Gastrocnemius medialis (tissue), 4 donors: ENCODE measurements at regions not wholly inside any gene's neighbourhood (a gene's known extent, or its start where the extent isn't known, plus 50 kb on each side); places are given as distances from the start of the nearest gene placed in this dataset.
A peak's percentile ranks its signal among the peaks of the same experiment; 100 is the strongest.

Experiments used
- ATAC-seq, 2 donors: fragments of 150-250 bp; one replicate each; pipeline ENCODE4 v1.9.1; 2016
- DNase-seq, 2 donors: peaks; one replicate each; pipeline ENCODE4 v3.0.0-alpha.2; 2019
- H3K27ac ChIP-seq, 4 donors: fragments of 200-600 bp; sonication (generic); 1 replicate in 1 of 4; 2 replicates in 3 of 4; pipeline ENCODE4 v1.5.1; 2016 to 2018; ENCODE audit warnings: mild to moderate bottlenecking in 2 of 4, moderate library complexity in 1 of 4
- H3K27me3 ChIP-seq, 3 donors: fragments of 200-600 bp; sonication (generic) in 2 of 3; 1 replicate in 1 of 3; 2 replicates in 2 of 3; pipeline versions ENCODE4 v1.5.1 to v1.6.0; 2016 to 2019; ENCODE audit warnings: mild to moderate bottlenecking in 1 of 3, moderate library complexity in 1 of 3
- H3K36me3 ChIP-seq, 2 donors: fragments of 200-600 bp; sonication (generic) in 1 of 2; one replicate each; pipeline ENCODE4 v1.5.1; 2017 to 2018
- H3K4me1 ChIP-seq, 2 donors: fragments of 200-600 bp; sonication (generic) in 1 of 2; one replicate each; pipeline ENCODE4 v1.5.1; 2016 to 2017; ENCODE audit warnings: mild to moderate bottlenecking in 2 of 2
- H3K4me3 ChIP-seq, 4 donors: fragments of 200-600 bp; sonication (generic) in 3 of 4; 1 replicate in 1 of 4; 2 replicates in 3 of 4; pipeline ENCODE4 v1.5.1; 2016 to 2019; ENCODE audit warnings: mild to moderate bottlenecking in 2 of 4
- H3K9me3 ChIP-seq, 3 donors: fragments of 200-600 bp; sonication (generic) in 2 of 3; 1 replicate in 1 of 3; 2 replicates in 2 of 3; pipeline ENCODE4 v1.5.1; 2016 to 2019
- POLR2A ChIP-seq, 2 donors: fragments of 450-650 bp; IDR thresholded peaks; one replicate each; pipeline ENCODE4 v1.6.1; 2017; ENCODE audit warnings: antibody characterized with exemption in 2 of 2, mild to moderate bottlenecking in 2 of 2, moderate library complexity in 2 of 2
- in situ Hi-C, 4 donors: fragments of 200-750 bp; cut with MboI; loops; one replicate each; pipeline versions ENCODE4 v1.15.0 to v1.8.0; 2017; ENCODE audit warnings: low sequenced_read_pairs in 4 of 4
- intact Hi-C: fragments of 100-400 bp; cut with DNase I; formaldehyde crosslinking; loops from one replicate; pipeline ENCODE4 v1.15.1; 2023; ENCODE audit warnings: low total_unique reads
- TF ChIP-seq, protein P1 (sequence below), 5 experiments: fragments of 450-650 bp in 3 of 5; fragments of 200-600 bp in 2 of 5; sonication (generic) in 2 of 5; IDR thresholded peaks in 4 of 5; conservative IDR thresholded peaks in 1 of 5; 1 replicate in 4 of 5; 2 replicates in 1 of 5; pipeline ENCODE4 v1.5.1; 2016 to 2019; ENCODE audit warnings: antibody characterized with exemption in 5 of 5, mild to moderate bottlenecking in 3 of 5, moderate library complexity in 3 of 5

DNA sequence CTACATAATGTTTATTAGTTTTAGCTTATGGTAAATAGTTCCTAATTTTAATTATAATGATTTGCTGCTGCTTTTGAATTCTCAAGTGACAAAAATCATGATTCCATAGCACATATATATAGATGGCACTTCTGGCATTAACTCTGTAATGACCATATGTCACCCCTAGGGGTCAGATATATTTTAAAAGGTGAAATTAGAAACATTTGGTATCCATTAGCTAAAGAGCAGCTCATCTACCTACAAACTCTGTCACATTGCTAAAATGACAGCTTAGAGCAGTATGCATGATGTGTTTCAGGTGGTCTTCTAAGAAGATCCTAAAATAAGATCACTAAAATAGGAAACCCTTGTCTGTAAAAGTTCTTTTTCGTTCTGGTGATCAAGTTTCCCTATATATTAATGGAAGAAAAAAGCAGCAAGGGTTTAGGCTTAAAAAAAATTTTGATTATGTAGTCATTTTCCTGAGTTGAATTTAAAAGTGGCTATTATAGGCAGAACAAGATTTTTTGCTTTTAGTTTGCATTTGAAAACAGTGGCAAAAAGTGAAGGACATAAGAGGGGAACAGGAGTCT, 157.7 kb upstream of the POU5F2 start:
- intact Hi-C loops (no loop called here), in situ Hi-C loops (no loop called here)
- ATAC-seq: no peak
- no peak for TF ChIP-seq POLR2A (IDR thresholded peaks at IDR 0.05)
- TF ChIP-seq, protein P1, sequence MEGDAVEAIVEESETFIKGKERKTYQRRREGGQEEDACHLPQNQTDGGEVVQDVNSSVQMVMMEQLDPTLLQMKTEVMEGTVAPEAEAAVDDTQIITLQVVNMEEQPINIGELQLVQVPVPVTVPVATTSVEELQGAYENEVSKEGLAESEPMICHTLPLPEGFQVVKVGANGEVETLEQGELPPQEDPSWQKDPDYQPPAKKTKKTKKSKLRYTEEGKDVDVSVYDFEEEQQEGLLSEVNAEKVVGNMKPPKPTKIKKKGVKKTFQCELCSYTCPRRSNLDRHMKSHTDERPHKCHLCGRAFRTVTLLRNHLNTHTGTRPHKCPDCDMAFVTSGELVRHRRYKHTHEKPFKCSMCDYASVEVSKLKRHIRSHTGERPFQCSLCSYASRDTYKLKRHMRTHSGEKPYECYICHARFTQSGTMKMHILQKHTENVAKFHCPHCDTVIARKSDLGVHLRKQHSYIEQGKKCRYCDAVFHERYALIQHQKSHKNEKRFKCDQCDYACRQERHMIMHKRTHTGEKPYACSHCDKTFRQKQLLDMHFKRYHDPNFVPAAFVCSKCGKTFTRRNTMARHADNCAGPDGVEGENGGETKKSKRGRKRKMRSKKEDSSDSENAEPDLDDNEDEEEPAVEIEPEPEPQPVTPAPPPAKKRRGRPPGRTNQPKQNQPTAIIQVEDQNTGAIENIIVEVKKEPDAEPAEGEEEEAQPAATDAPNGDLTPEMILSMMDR (IDR thresholded peaks at IDR 0.05 in 4 of 5, conservative IDR thresholded peaks at IDR 0.05 in 1 of 5): peak in 1 of 5 experiments; percentile 23
- no peaks in the 10 kb centered on the region for H3K9me3 ChIP-seq
- no peak for DNase-seq
- H3K4me1 ChIP-seq: no peaks in the 10 kb centered on the region
- H3K36me3 ChIP-seq: no peaks in the 10 kb centered on the region
- H3K27me3 ChIP-seq: no peaks in the 10 kb centered on the region
- H3K27ac ChIP-seq: no peak overlapping the region
- H3K4me3 ChIP-seq: no peak overlapping the region

DNA sequence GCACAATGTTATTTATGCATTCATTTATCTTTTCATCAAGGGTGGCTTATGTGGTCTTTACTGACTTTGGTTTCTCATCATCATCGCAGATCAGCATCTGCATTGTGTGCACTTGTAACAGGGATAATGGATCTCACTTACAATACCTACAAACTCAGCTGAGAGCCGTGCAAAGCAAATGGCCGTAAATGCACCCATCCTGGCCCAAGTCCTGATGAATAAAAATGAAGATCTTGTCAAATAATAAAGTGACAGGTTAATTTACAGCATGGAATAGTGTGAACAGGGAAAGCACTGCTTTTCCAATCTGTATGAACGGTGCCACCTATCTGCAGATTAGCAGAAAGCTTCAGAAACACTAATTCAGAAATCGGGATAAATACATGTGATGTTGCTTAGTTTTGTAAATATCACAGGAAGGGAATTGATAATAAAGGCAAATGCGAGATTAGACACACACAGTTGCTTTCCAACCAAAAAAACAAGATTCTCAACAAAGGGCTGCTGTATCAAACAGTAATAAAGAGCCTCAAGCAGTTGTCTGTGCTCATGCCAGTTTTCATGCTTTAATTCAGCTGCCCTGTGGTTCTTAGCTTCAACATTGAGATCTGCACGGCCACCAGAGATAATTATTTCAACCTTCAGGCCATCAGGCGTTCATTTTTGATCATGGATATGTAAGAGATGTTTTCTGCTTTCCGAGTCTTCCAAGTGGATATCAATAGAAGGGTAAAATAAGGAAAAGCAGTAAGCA, 153.4 kb upstream of the POU5F2 start:
- DNase-seq: no peak
- no peak overlapping the region for H3K27ac ChIP-seq
- peaks cover 15 to 19% of the 10 kb centered on the region in 2 donors for H3K4me1 ChIP-seq
- no peak for TF ChIP-seq POLR2A (IDR thresholded peaks at IDR 0.05)
- TF ChIP-seq, protein P1 (IDR thresholded peaks at IDR 0.05 in 4 of 5, conservative IDR thresholded peaks at IDR 0.05 in 1 of 5): peak in 2 of 5 experiments; percentile 23 to 33
- intact Hi-C loops (no loop called here), in situ Hi-C loops (no loop called here)
- no peaks in the 10 kb centered on the region for H3K9me3 ChIP-seq
- H3K4me3 ChIP-seq: no peak overlapping the region
- no peaks in the 10 kb centered on the region for H3K36me3 ChIP-seq
- no peak for ATAC-seq
- no peaks in the 10 kb centered on the region for H3K27me3 ChIP-seq

DNA sequence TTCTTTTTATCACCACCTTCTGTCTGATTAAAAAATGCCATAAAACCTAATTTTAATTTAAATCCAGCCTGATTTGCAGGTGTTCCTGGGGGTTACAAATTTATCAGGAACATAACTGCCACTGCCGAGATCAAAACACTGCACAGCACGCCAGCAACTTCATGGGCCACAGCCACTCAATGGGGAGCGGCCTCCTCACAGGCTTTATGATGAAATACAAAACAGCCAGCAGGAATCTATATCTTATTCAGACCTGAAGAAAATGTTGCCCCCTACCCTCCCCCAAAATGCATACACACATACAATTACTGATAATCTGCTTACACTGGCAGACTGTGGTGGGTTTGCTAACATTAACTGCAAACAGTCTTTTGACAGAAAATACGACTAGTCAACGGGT, 151.7 kb upstream of the POU5F2 start:
- ATAC-seq (no peak), DNase-seq (no peak)
- intact Hi-C loops: no loop called here
- no peak for TF ChIP-seq POLR2A (IDR thresholded peaks at IDR 0.05)
- TF ChIP-seq, protein P1 (IDR thresholded peaks at IDR 0.05 in 4 of 5, conservative IDR thresholded peaks at IDR 0.05 in 1 of 5): no peak
- H3K4me3 ChIP-seq: no peak overlapping the region
- in situ Hi-C loops: no loop called here
- no peaks in the 10 kb centered on the region for H3K36me3 ChIP-seq
- no peak overlapping the region for H3K27ac ChIP-seq
- no peaks in the 10 kb centered on the region for H3K27me3 ChIP-seq
- no peaks in the 10 kb centered on the region for H3K9me3 ChIP-seq
- peaks cover 15 to 19% of the 10 kb centered on the region in 2 donors for H3K4me1 ChIP-seq

DNA sequence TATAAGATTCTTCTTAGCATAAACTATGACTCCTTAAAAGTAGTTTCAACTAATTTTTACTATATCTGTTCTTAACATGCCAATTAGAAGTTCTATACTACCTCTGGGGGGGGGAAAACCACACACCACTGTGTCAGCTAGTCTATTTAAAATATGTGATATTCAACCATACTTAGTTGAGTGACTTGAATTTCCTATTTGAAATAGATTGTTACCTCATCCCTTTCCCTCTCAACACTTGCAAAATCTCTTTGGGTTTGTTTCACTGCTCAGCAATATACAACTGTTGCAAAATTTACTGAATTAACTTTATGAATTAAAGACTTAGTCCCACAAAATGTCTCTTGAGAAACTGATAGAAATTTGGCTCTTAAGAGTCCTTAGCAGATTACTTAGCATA, 151.1 kb upstream of the POU5F2 start:
- no peak for TF ChIP-seq POLR2A (IDR thresholded peaks at IDR 0.05)
- TF ChIP-seq, protein P1 (IDR thresholded peaks at IDR 0.05 in 4 of 5, conservative IDR thresholded peaks at IDR 0.05 in 1 of 5): no peak

More for the DNA sequence above, 151.1 kb upstream of the POU5F2 start:
- no peak overlapping the region for H3K4me3 ChIP-seq
- no peaks in the 10 kb centered on the region for H3K36me3 ChIP-seq
- no peaks in the 10 kb centered on the region for H3K27me3 ChIP-seq
- H3K27ac ChIP-seq: no peak overlapping the region
- H3K9me3 ChIP-seq: no peaks in the 10 kb centered on the region
- intact Hi-C loops: no loop called here
- ATAC-seq (peak in 1 of 2 donors; percentile 78), DNase-seq (no peak)
- in situ Hi-C loops: no loop called here
- H3K4me1 ChIP-seq: peaks cover 18 to 19% of the 10 kb centered on the region in 2 donors
